ENCODE measurements at regions not wholly inside any gene's neighbourhood (a gene's known extent, or its start where the extent isn't known, plus 50 kb on each side); places are given as distances from the start of the nearest gene placed in this dataset.

GRCh38 chr16:50856991-50857390 is 115.1 kb downstream of the CYLD start:
- H2BK20ac ChIP-seq (ENCODE audit: low read depth, low read length) = no peak overlapping the region
- no peak overlapping the region for H4K8ac ChIP-seq (ENCODE audit: low read depth in 2 of 2, low read length in 2 of 2)
- no peak overlapping the region for H2BK15ac ChIP-seq (ENCODE audit: low read depth, low read length)
- no peak overlapping the region for H3K9ac ChIP-seq (ENCODE audit: low read depth, low read length)
- no peaks in the 10 kb centered on the region; the same call in 1 of the 2 replicates for H3K27me3 ChIP-seq (ENCODE audit: control insufficient read depth, insufficient read depth, low read length)
- ATAC-seq (ENCODE audit: low read depth) (no peak), DNase-seq (no peak)
- no peaks in the 10 kb centered on the region for H3K9me1 ChIP-seq (ENCODE audit: insufficient read depth, low read length)
- no peak overlapping the region for H3K23ac ChIP-seq (ENCODE audit: low read depth, low read length)
- no peak overlapping the region for H2BK120ac ChIP-seq (ENCODE audit: low read depth, low read length)
- H3K4me3 ChIP-seq (ENCODE audit: insufficient read depth, low read depth, low read length) = no peak overlapping the region
- no TSS peak for BruUV-seq (replicated peaks)
- dilution Hi-C loops (cut with HindIII; ENCODE audit: low sequenced_read_pairs, unreplicated experiment) (no loop called here), in situ Hi-C loops (cut with MboI; ENCODE audit: low sequenced_read_pairs) (no loop called here), intact Hi-C loops (cut with micrococcal nuclease) (no loop called here)
- no peak overlapping the region for H3K14ac ChIP-seq (replicated peaks; ENCODE audit: low read depth, low read length)
- H3K79me1 ChIP-seq (ENCODE audit: low read depth in 1 of 2, low read length in 2 of 2) = no peaks in the 10 kb centered on the region
- H2BK5ac ChIP-seq (ENCODE audit: low read depth, low read length, poor library complexity, severe bottlenecking) = no peak overlapping the region
- H4K20me1 ChIP-seq (ENCODE audit: insufficient read depth, low read length) = no peaks in the 10 kb centered on the region
- no peak overlapping the region for H3K27ac ChIP-seq (ENCODE audit: insufficient read depth, low read length)
- no peak for TF ChIP-seq RCOR1 (IDR thresholded peaks at IDR 0.05; ENCODE audit: insufficient replicate concordance, low read length)
- no peak for TF ChIP-seq MXI1 (IDR thresholded peaks at IDR 0.05; ENCODE audit: borderline replicate concordance, low read depth, low read length)
- TF ChIP-seq RAD21 (IDR thresholded peaks at IDR 0.05; ENCODE audit: low read length) = no peak
- TF ChIP-seq ELK1 (IDR thresholded peaks at IDR 0.05; ENCODE audit: borderline replicate concordance, low read depth, low read length) = no peak
- no peaks in the 10 kb centered on the region; the same call in 1 of the 2 replicates for H3K4me1 ChIP-seq (ENCODE audit: control insufficient read depth, insufficient read depth, low read length)
- ChIA-PET POLR2A (ENCODE audit: unreplicated experiment) (no interaction called here), CTCF (no interaction called here)
- no peaks in the 10 kb centered on the region for H3K36me3 ChIP-seq (ENCODE audit: control insufficient read depth, insufficient read depth, low read length)
- no peak overlapping the region for H3K56ac ChIP-seq (ENCODE audit: extremely low read depth, insufficient read depth, low read length)
- no peak overlapping the region for H2AK5ac ChIP-seq (ENCODE audit: low read depth, low read length)
- no peak overlapping the region for H2AFZ ChIP-seq (replicated peaks; ENCODE audit: low read length, poor library complexity)
- no CpG with 5 or more reads among the region's 2 CpGs for WGBS, 2 experiments (ENCODE audit: extremely low coverage in 2 of 2, insufficient read length in 1 of 2)
- no peaks in the 10 kb centered on the region; the same call in 1 of the 2 replicates for H3K9me3 ChIP-seq (ENCODE audit: control insufficient read depth, insufficient read depth, low read length)
- no peak overlapping the region for H3K18ac ChIP-seq (ENCODE audit: low read depth, low read length)
- H4K91ac ChIP-seq (ENCODE audit: insufficient read depth, low read depth, low read length) = no peak overlapping the region
- no peak overlapping the region for H4K5ac ChIP-seq (ENCODE audit: low read depth, low read length)
- H2AK9ac ChIP-seq (replicated peaks; ENCODE audit: low read depth, low read length, poor library complexity) = no peak overlapping the region
- H3K4me2 ChIP-seq (ENCODE audit: low read depth, low read length) = no peak overlapping the region
- H3K4ac ChIP-seq (ENCODE audit: low read depth, low read length) = no peak overlapping the region

Measured in IMR-90 (cell line).